Liver (tissue), 8 donors: ENCODE measurements at regions not wholly inside any gene's neighbourhood (a gene's known extent, or its start where the extent isn't known, plus 50 kb on each side); places are given as distances from the start of the nearest gene placed in this dataset.
A peak's percentile ranks its signal among the peaks of the same experiment; 100 is the strongest.

Experiments
- DNase-seq: peaks from one replicate; pipeline ENCODE4 v3.0.0-alpha.2; 2017; ENCODE audit warnings: low spot score
- H3K27ac ChIP-seq, 2 donors: one replicate each; pipeline ENCODE4 v1.7.0; 2013; ENCODE audit warnings: inconsistent platforms in 2 of 2, low read length in 2 of 2, control low read depth in 1 of 2, low read depth in 1 of 2, mild to moderate bottlenecking in 1 of 2
- H3K27me3 ChIP-seq, 4 donors: one replicate each; pipeline versions ENCODE4 v1.6.1 to v1.7.0; 2013; ENCODE audit warnings: low read length in 3 of 4, inconsistent platforms in 1 of 4, mild to moderate bottlenecking in 1 of 4, moderate library complexity in 1 of 4; ENCODE audit not compliant: control insufficient read depth in 4 of 4, insufficient read depth in 4 of 4
- H3K36me3 ChIP-seq, 4 donors: one replicate each; pipeline versions ENCODE4 v1.6.1 to v1.7.0; 2013; ENCODE audit warnings: low read length in 3 of 4, mild to moderate bottlenecking in 3 of 4, low read depth in 1 of 4, moderate library complexity in 1 of 4; ENCODE audit not compliant: control insufficient read depth in 4 of 4, insufficient read depth in 3 of 4
- H3K4me1 ChIP-seq, 4 donors: one replicate each; pipeline versions ENCODE4 v1.6.1 to v1.7.0; 2013; ENCODE audit warnings: low read length in 3 of 4, mild to moderate bottlenecking in 3 of 4, moderate library complexity in 1 of 4; ENCODE audit not compliant: control insufficient read depth in 4 of 4, insufficient read depth in 4 of 4
- H3K4me3 ChIP-seq, 3 donors: one replicate each; pipeline versions ENCODE4 v1.6.1 to v1.7.0; 2013; ENCODE audit warnings: low read length in 3 of 3, control low read depth in 1 of 3, low read depth in 1 of 3, mild to moderate bottlenecking in 1 of 3
- H3K9ac ChIP-seq, 2 donors: one replicate each; pipeline ENCODE4 v1.7.0; 2013; ENCODE audit warnings: low read length in 2 of 2, mild to moderate bottlenecking in 2 of 2, moderate library complexity in 2 of 2, control low read depth in 1 of 2, low read depth in 1 of 2
- H3K9me3 ChIP-seq, 4 donors: one replicate each; pipeline versions ENCODE4 v1.6.1 to v1.7.0; 2013; ENCODE audit warnings: low read length in 3 of 4; ENCODE audit not compliant: control insufficient read depth in 4 of 4
- ATF3 ChIP-seq: IDR thresholded peaks from 2 replicates; pipeline ENCODE4 v1.6.1; 2016; ENCODE audit warnings: antibody characterized with exemption
- EGR1 ChIP-seq, 2 donors: IDR thresholded peaks; 2 replicates each; pipeline ENCODE4 v1.6.1; 2016 to 2018; ENCODE audit warnings: antibody characterized with exemption in 2 of 2, low read depth in 2 of 2
- FOXA1 ChIP-seq: IDR thresholded peaks from 2 replicates; pipeline ENCODE4 v1.6.1; 2016; ENCODE audit warnings: antibody characterized with exemption
- FOXA2 ChIP-seq: IDR thresholded peaks from 2 replicates; pipeline ENCODE4 v1.6.1; 2016; ENCODE audit warnings: antibody characterized with exemption
- GABPA ChIP-seq, 2 donors: IDR thresholded peaks in 1 of 2; conservative IDR thresholded peaks in 1 of 2; 2 replicates each; pipeline ENCODE4 v1.6.1; 2016; ENCODE audit warnings: antibody characterized with exemption in 2 of 2, mild to moderate bottlenecking in 1 of 2, moderate library complexity in 1 of 2
- HNF4A ChIP-seq, 2 donors: conservative IDR thresholded peaks; 2 replicates each; pipeline ENCODE4 v1.6.1; 2016; ENCODE audit warnings: antibody characterized with exemption in 2 of 2, mild to moderate bottlenecking in 2 of 2
- HNF4G ChIP-seq: IDR thresholded peaks from 2 replicates; pipeline ENCODE4 v1.6.1; 2016; ENCODE audit warnings: antibody characterized with exemption
- JUND ChIP-seq, 2 donors: IDR thresholded peaks; 2 replicates each; pipeline ENCODE4 v1.6.1; 2016; ENCODE audit warnings: antibody characterized with exemption in 2 of 2
- NR2F2 ChIP-seq: IDR thresholded peaks from 2 replicates; pipeline ENCODE4 v1.6.1; 2016; ENCODE audit warnings: antibody characterized with exemption
- RAD21 ChIP-seq, 2 donors: IDR thresholded peaks; 2 replicates each; pipeline ENCODE4 v1.6.1; 2016; ENCODE audit warnings: antibody characterized with exemption in 2 of 2, mild to moderate bottlenecking in 2 of 2
- SP1 ChIP-seq: IDR thresholded peaks from 2 replicates; pipeline ENCODE4 v1.6.1; 2018; ENCODE audit warnings: antibody characterized with exemption, mild to moderate bottlenecking
- YY1 ChIP-seq: IDR thresholded peaks from 2 replicates; pipeline ENCODE4 v1.6.1; 2016; ENCODE audit warnings: antibody characterized with exemption, mild to moderate bottlenecking
- WGBS: extraction: QIAGEN DNeasy Blood & Tissue Kit; methylation state at CpG from one replicate; pipeline ENCODE4 v1.1.7; 2013; 5-methylcytosine and 5-hydroxymethylcytosine counted together
- TF ChIP-seq, protein P1 (sequence below): fragments of 150-350 bp; IDR thresholded peaks from 2 replicates; pipeline ENCODE4 v1.5.1; 2017; ENCODE audit warnings: improper control_type of control experiment, low read depth, low read length; ENCODE audit not compliant: missing input control
- TF ChIP-seq, protein P2 (sequence below): IDR thresholded peaks from 2 replicates; pipeline ENCODE4 v1.6.1; 2016; ENCODE audit warnings: antibody characterized with exemption
- TF ChIP-seq, protein P3 (sequence below): IDR thresholded peaks from 2 replicates; pipeline ENCODE4 v1.6.1; 2016; ENCODE audit warnings: antibody characterized with exemption
- TF ChIP-seq, protein P4 (sequence below): IDR thresholded peaks from 2 replicates; pipeline ENCODE4 v1.6.1; 2016; ENCODE audit warnings: antibody characterized with exemption, mild to moderate bottlenecking
- donor health status: healthy.
- donor health status: healthy.
- donor health status: healthy.
- donor health status: healthy.
- donor health status: healthy.

DNA sequence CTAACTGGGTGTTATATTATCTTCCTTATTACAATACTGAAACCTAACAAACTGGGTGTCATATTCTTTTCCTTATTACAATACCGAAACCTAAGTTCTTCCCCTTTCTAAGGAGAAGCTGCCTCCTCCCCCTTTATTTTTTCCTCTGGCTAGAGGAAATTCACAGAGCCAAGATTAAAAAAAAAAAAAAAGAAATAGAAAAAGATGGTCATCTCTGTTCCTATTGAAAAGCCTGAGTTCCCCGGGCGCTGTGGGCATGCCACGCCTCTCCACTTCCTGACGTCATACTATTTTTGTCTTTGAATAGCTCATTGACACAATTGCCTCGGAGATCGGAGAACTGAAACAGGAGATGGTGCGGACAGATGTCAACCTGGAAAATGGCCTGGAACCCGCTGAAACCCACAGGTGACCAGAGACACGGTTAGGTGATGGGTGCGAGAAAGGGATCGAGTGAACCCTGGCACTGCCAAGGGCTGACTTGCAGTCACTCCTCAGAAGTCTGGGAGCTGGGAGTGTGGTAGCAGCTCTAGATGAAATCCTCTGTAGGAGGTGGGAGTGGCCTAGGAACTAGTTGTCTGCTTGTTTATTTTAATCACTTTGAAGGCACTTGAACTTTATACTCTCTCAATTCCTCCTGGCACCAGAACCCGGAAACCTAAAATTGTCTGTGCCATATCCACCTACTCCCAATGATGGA is 82.2 kb upstream of the NAA20 start:
- H3K27me3 ChIP-seq = no peaks in the 10 kb centered on the region
- H3K27ac ChIP-seq = peak overlapping the region; percentile 15 to 53
- TF ChIP-seq RAD21 (IDR thresholded peaks at IDR 0.05) (no peak), GABPA (IDR thresholded peaks at IDR 0.05 in 1 of 2, conservative IDR thresholded peaks at IDR 0.05 in 1 of 2) (no peak), FOXA2 (no peak), EGR1 (IDR thresholded peaks at IDR 0.05; ENCODE audit: low read depth in 2 of 2) (no peak), FOXA1 (no peak), HNF4G (no peak), HNF4A (conservative IDR thresholded peaks at IDR 0.05) (peak in 1 of 2 donors; percentile 6), YY1 (no peak), JUND (IDR thresholded peaks at IDR 0.05) (no peak), NR2F2 (no peak), ATF3 (no peak), SP1 (peak; percentile 17)
- TF ChIP-seq, protein P1, sequence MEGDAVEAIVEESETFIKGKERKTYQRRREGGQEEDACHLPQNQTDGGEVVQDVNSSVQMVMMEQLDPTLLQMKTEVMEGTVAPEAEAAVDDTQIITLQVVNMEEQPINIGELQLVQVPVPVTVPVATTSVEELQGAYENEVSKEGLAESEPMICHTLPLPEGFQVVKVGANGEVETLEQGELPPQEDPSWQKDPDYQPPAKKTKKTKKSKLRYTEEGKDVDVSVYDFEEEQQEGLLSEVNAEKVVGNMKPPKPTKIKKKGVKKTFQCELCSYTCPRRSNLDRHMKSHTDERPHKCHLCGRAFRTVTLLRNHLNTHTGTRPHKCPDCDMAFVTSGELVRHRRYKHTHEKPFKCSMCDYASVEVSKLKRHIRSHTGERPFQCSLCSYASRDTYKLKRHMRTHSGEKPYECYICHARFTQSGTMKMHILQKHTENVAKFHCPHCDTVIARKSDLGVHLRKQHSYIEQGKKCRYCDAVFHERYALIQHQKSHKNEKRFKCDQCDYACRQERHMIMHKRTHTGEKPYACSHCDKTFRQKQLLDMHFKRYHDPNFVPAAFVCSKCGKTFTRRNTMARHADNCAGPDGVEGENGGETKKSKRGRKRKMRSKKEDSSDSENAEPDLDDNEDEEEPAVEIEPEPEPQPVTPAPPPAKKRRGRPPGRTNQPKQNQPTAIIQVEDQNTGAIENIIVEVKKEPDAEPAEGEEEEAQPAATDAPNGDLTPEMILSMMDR = no peak
- TF ChIP-seq, protein P2, sequence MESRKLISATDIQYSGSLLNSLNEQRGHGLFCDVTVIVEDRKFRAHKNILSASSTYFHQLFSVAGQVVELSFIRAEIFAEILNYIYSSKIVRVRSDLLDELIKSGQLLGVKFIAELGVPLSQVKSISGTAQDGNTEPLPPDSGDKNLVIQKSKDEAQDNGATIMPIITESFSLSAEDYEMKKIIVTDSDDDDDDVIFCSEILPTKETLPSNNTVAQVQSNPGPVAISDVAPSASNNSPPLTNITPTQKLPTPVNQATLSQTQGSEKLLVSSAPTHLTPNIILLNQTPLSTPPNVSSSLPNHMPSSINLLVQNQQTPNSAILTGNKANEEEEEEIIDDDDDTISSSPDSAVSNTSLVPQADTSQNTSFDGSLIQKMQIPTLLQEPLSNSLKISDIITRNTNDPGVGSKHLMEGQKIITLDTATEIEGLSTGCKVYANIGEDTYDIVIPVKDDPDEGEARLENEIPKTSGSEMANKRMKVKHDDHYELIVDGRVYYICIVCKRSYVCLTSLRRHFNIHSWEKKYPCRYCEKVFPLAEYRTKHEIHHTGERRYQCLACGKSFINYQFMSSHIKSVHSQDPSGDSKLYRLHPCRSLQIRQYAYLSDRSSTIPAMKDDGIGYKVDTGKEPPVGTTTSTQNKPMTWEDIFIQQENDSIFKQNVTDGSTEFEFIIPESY = no peak
- TF ChIP-seq, protein P3, sequence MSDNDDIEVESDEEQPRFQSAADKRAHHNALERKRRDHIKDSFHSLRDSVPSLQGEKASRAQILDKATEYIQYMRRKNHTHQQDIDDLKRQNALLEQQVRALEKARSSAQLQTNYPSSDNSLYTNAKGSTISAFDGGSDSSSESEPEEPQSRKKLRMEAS = no peak
- TF ChIP-seq, protein P4, sequence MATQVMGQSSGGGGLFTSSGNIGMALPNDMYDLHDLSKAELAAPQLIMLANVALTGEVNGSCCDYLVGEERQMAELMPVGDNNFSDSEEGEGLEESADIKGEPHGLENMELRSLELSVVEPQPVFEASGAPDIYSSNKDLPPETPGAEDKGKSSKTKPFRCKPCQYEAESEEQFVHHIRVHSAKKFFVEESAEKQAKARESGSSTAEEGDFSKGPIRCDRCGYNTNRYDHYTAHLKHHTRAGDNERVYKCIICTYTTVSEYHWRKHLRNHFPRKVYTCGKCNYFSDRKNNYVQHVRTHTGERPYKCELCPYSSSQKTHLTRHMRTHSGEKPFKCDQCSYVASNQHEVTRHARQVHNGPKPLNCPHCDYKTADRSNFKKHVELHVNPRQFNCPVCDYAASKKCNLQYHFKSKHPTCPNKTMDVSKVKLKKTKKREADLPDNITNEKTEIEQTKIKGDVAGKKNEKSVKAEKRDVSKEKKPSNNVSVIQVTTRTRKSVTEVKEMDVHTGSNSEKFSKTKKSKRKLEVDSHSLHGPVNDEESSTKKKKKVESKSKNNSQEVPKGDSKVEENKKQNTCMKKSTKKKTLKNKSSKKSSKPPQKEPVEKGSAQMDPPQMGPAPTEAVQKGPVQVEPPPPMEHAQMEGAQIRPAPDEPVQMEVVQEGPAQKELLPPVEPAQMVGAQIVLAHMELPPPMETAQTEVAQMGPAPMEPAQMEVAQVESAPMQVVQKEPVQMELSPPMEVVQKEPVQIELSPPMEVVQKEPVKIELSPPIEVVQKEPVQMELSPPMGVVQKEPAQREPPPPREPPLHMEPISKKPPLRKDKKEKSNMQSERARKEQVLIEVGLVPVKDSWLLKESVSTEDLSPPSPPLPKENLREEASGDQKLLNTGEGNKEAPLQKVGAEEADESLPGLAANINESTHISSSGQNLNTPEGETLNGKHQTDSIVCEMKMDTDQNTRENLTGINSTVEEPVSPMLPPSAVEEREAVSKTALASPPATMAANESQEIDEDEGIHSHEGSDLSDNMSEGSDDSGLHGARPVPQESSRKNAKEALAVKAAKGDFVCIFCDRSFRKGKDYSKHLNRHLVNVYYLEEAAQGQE = no peak
- H3K4me1 ChIP-seq = peaks cover 0 to 11% (median 3%) of the 10 kb centered on the region in 4 donors
- WGBS = 59% methylated on average over 13 of the region's 13 CpGs
- H3K4me3 ChIP-seq = peak overlapping the region in 2 of 3 donors; percentile 15 to 27
- no peak overlapping the region for H3K9ac ChIP-seq
- no peaks in the 10 kb centered on the region for H3K9me3 ChIP-seq
- no peaks in the 10 kb centered on the region for H3K36me3 ChIP-seq
- DNase-seq = no peak
